ENCODE measurements at regions not wholly inside any gene's neighbourhood (a gene's known extent, or its start where the extent isn't known, plus 50 kb on each side); places are given as distances from the start of the nearest gene placed in this dataset.

DNA sequence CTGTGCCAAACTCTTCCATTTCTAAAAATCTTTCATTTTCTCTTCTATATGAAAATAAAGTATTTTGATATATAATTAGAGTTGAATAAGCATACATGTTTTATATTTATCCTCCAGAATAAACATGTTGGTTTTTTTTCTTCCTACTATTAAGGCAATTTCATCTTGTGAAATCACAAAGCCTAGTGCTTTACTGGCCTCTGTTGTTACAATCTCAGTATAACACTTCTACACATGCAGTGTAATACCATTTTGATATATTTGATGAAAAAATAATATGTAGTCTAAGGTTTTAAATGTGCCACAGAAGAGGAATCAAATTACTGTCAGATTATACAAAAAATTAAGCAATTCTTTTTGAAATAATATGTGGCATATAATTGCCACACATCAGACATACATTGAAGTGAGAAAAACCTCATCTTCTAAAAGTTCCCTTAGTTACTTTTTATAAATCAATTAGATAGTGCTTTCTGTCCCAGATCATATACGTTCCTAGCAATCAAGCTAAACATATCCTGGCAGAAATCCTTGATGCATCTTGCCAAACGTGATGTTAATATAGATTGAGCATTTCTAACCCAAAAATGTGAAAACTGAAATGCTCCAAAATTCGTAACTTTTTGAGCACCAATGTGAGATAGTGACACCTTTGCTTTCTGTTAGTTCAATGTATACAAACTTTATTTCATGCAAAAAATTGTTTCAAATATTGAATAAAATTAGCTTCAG, 225.1 kb upstream of the MANEA start:
- TF ChIP-seq CTCF (IDR thresholded peaks at IDR 0.05), result no peak
- no peak for TF ChIP-seq POLR2A (IDR thresholded peaks at IDR 0.05)

Measured in ovary (tissue), 3 donors.